OCI-LY7 (cell line): ENCODE measurements at regions not wholly inside any gene's neighbourhood (a gene's known extent, or its start where the extent isn't known, plus 50 kb on each side); places are given as distances from the start of the nearest gene placed in this dataset.

Experiments
- BruUV-seq: library from RNA; stranded (reverse); fragments of 400-500 nt; replicated peaks from 2 replicates; lab custom pipeline; 2021; lab: Mats Ljungman, UMichigan
- CTCF ChIA-PET: fragments of 300-600 bp; sonication (Branson Sonifier 250); formaldehyde crosslinking; loops from one replicate; lab custom pipeline; 2022; ENCODE audit warnings: antibody characterized with exemption; ENCODE audit not compliant: unreplicated experiment; lab: Charles Lee
- POLR2A ChIA-PET: fragments of 300-600 bp; sonication (Branson Sonifier 250); formaldehyde crosslinking; loops from one replicate; lab custom pipeline; 2022; ENCODE audit warnings: antibody characterized with exemption; lab: Charles Lee
- DNase-seq: peaks from one replicate; pipeline ENCODE4 v3.0.0-alpha.2; 2015; ENCODE audit warnings: low spot score
- H2AFZ ChIP-seq: fragments of 200-600 bp; sonication (generic), shearing (Covaris generic); 2 replicates; pipeline ENCODE4 v1.6.1; 2014; ENCODE audit warnings: mild to moderate bottlenecking, antibody characterized with exemption, low read length, moderate library complexity
- H3K27ac ChIP-seq: fragments of 200-600 bp; sonication (generic); 2 replicates; pipeline ENCODE4 v1.5.1; 2014; ENCODE audit warnings: mixed run types, low read depth, mild to moderate bottlenecking, moderate library complexity, low read length, inconsistent platforms; ENCODE audit not compliant: poor library complexity, severe bottlenecking
- H3K36me3 ChIP-seq: fragments of 200-600 bp; sonication (generic); 2 replicates; pipeline ENCODE4 v1.6.1; 2014; ENCODE audit warnings: mild to moderate bottlenecking, antibody characterized with exemption, low read length, moderate library complexity, mixed read lengths; ENCODE audit not compliant: insufficient read depth
- H3K4me1 ChIP-seq: fragments of 200-600 bp; sonication (generic); 2 replicates; pipeline ENCODE4 v1.5.1; 2014; ENCODE audit warnings: mild to moderate bottlenecking, low read length; ENCODE audit not compliant: insufficient read depth, poor library complexity, severe bottlenecking
- H3K4me2 ChIP-seq: fragments of 200-600 bp; sonication (generic); 2 replicates; pipeline ENCODE4 v1.6.1; 2014; ENCODE audit warnings: mild to moderate bottlenecking, low read length
- H3K4me3 ChIP-seq: fragments of 200-600 bp; sonication (generic); 2 replicates; pipeline ENCODE4 v1.5.1; 2014; ENCODE audit warnings: mild to moderate bottlenecking, low read depth, low read length; ENCODE audit not compliant: poor library complexity, severe bottlenecking
- H3K79me2 ChIP-seq: fragments of 200-600 bp; sonication (generic); 2 replicates; pipeline ENCODE4 v1.6.1; 2016; ENCODE audit warnings: low read depth, mild to moderate bottlenecking, low read length, moderate library complexity, mixed read lengths; ENCODE audit not compliant: insufficient read depth
- H3K9me2 ChIP-seq: fragments of 200-600 bp; sonication (generic); 2 replicates; pipeline ENCODE4 v1.6.1; 2016; ENCODE audit warnings: mild to moderate bottlenecking, low read length, mixed read lengths; ENCODE audit not compliant: insufficient read depth
- H3K9me3 ChIP-seq: fragments of 200-600 bp; sonication (generic); 2 replicates; pipeline ENCODE4 v1.6.1; 2014; ENCODE audit warnings: mild to moderate bottlenecking, mixed run types, low read length, mixed read lengths
- H4K20me1 ChIP-seq: fragments of 200-600 bp; sonication (generic); 2 replicates; pipeline ENCODE4 v1.6.1; 2014; ENCODE audit warnings: mild to moderate bottlenecking, antibody characterized with exemption, low read length, moderate library complexity, mixed read lengths; ENCODE audit not compliant: insufficient read depth
- CTCF ChIP-seq: fragments of 200-600 bp; sonication (generic); conservative IDR thresholded peaks from 2 replicates; pipeline ENCODE4 v1.5.1; 2014; ENCODE audit warnings: mild to moderate bottlenecking, antibody characterized with exemption, low read length, moderate library complexity, mixed read lengths
- EZH2phosphoT487 ChIP-seq: fragments of 200-600 bp; sonication (generic); IDR thresholded peaks from 2 replicates; pipeline ENCODE4 v1.6.1; 2018; ENCODE audit warnings: low read depth, borderline replicate concordance, mild to moderate bottlenecking, mixed run types, antibody characterized with exemption, low read length, moderate library complexity, mixed read lengths
- intact Hi-C: fragments of 100-400 bp; cut with micrococcal nuclease; formaldehyde crosslinking; loops from one replicate; pipeline ENCODE4 v1.10.0; 2022; ENCODE audit not compliant: unreplicated experiment

GRCh38 chr13:90184355-90184754 lies 1163.1 kb upstream of the MIR17HG start:
- Histone ChIP-seq H3K27ac (no peak overlapping the region), H3K9me2 (peaks cover 6% of the 10 kb centered on the region; the same call in 1 of the 2 replicates), H3K9me3 (peaks cover 13% of the 10 kb centered on the region; the same call in 1 of the 2 replicates), H3K4me1 (no peaks in the 10 kb centered on the region), H3K4me2 (no peak overlapping the region), H4K20me1 (no peaks in the 10 kb centered on the region), H3K79me2 (no peaks in the 10 kb centered on the region), H3K4me3 (no peak overlapping the region), H2AFZ (no peak overlapping the region), H3K36me3 (no peaks in the 10 kb centered on the region)
- ChIA-PET CTCF (no interaction called here), POLR2A (interaction anchor here (0.6 to 0.7 kb wide), 2 partner anchors 18 to 1318 kb away, joined by 3 to 4 read pairs; no protein-coding TSS in a partner anchor)
- no TSS peak for BruUV-seq
- intact Hi-C loops = no loop called here
- no peak for DNase-seq
- TF ChIP-seq CTCF = no peak
- no peak for TF ChIP-seq EZH2phosphoT487

- TF ChIP-seq EZH2phosphoT487 (no peak), CTCF (no peak)
- Histone ChIP-seq H3K9me3 (peaks cover 13% of the 10 kb centered on the region; the same call in 1 of the 2 replicates), H4K20me1 (no peaks in the 10 kb centered on the region), H3K79me2 (no peaks in the 10 kb centered on the region), H3K27ac (no peak overlapping the region), H2AFZ (no peak overlapping the region), H3K4me1 (no peaks in the 10 kb centered on the region), H3K4me2 (no peak overlapping the region), H3K9me2 (peaks cover 6% of the 10 kb centered on the region; the same call in 1 of the 2 replicates), H3K4me3 (no peak overlapping the region), H3K36me3 (no peaks in the 10 kb centered on the region)
- no peak for DNase-seq
- intact Hi-C loops = no loop called here
- CTCF ChIA-PET = no interaction called here
- POLR2A ChIA-PET = no interaction called here
- no TSS peak for BruUV-seq
Observed at GRCh38 chr13:90185734-90186133, 1161.8 kb upstream of the MIR17HG start.

GRCh38 chr13:90187478-90188350 lies 1159.8 kb upstream of the MIR17HG start:
- no TSS peak for BruUV-seq
- Histone ChIP-seq H4K20me1 (no peaks in the 10 kb centered on the region), H3K9me2 (peaks cover 6% of the 10 kb centered on the region; the same call in 1 of the 2 replicates), H3K36me3 (no peaks in the 10 kb centered on the region), H3K9me3 (0 out of 2 replicates have a peak, but pooled peaks cover 13% of the 10 kb centered on the region), H2AFZ (no peak overlapping the region), H3K4me2 (no peak overlapping the region), H3K79me2 (no peaks in the 10 kb centered on the region), H3K27ac (no peak overlapping the region), H3K4me1 (no peaks in the 10 kb centered on the region), H3K4me3 (no peak overlapping the region)
- TF ChIP-seq EZH2phosphoT487 (no peak), CTCF (no peak)
- ChIA-PET CTCF (no interaction called here), POLR2A (interaction anchor here (0.5 to 1.7 kb wide), 4 partner anchors 10 to 30 kb away, joined by 3 to 6 read pairs (median 4); no protein-coding TSS in a partner anchor)
- no peak for DNase-seq
- intact Hi-C loops = no loop called here
